GM23338 (cell line): ENCODE measurements at regions not wholly inside any gene's neighbourhood (a gene's known extent, or its start where the extent isn't known, plus 50 kb on each side); places are given as distances from the start of the nearest gene placed in this dataset.

Experiments used
- ATAC-seq: fragments of 200-7000 bp; cut with Tn5 transposase; 3 replicates; pipeline ENCODE4 v1.9.1; 2020
- DNase-seq: peaks from one replicate; pipeline ENCODE4 v3.0.0-alpha.2; 2015; ENCODE audit warnings: low spot score
- H2AFZ ChIP-seq: fragments of 200-600 bp; sonication (generic); 2 replicates; pipeline ENCODE4 v1.8.0; 2016; ENCODE audit warnings: antibody characterized with exemption, mild to moderate bottlenecking, moderate library complexity
- H3F3A ChIP-seq: fragments of 200-600 bp; sonication (generic); replicated peaks from 2 replicates; pipeline ENCODE4 v1.8.0; 2017; ENCODE audit warnings: antibody characterized with exemption, mixed run types, low read depth
- H3K27ac ChIP-seq: fragments of 200-600 bp; sonication (generic); 2 replicates; pipeline ENCODE4 v1.6.1; 2016; ENCODE audit warnings: low read depth
- H3K27me3 ChIP-seq: fragments of 200-600 bp; sonication (generic); 2 replicates; pipeline ENCODE4 v1.8.0; 2016; ENCODE audit warnings: mild to moderate bottlenecking, mixed run types, moderate library complexity; ENCODE audit not compliant: insufficient read depth
- H3K36me3 ChIP-seq: fragments of 200-600 bp; sonication (generic); 2 replicates; pipeline ENCODE4 v1.8.0; 2016; ENCODE audit warnings: mild to moderate bottlenecking; ENCODE audit not compliant: insufficient read depth
- H3K4me1 ChIP-seq: fragments of 200-600 bp; sonication (generic); 2 replicates; pipeline ENCODE4 v1.8.0; 2016; ENCODE audit warnings: mild to moderate bottlenecking, moderate library complexity; ENCODE audit not compliant: insufficient read depth
- H3K4me2 ChIP-seq: fragments of 200-600 bp; sonication (generic); 2 replicates; pipeline ENCODE4 v1.7.1; 2017; ENCODE audit warnings: mixed run types
- H3K4me3 ChIP-seq: fragments of 200-600 bp; sonication (generic); 2 replicates; pipeline ENCODE4 v1.6.1; 2016; ENCODE audit warnings: mixed run types
- H3K79me2 ChIP-seq: fragments of 200-600 bp; sonication (generic); replicated peaks from 2 replicates; pipeline ENCODE4 v1.8.0; 2017; ENCODE audit warnings: mild to moderate bottlenecking; ENCODE audit not compliant: insufficient read depth
- H3K9me2 ChIP-seq: fragments of 200-600 bp; sonication (generic); 2 replicates; pipeline ENCODE4 v1.8.0; 2017; ENCODE audit not compliant: insufficient read depth
- H4K20me1 ChIP-seq: fragments of 200-600 bp; sonication (generic); replicated peaks from 2 replicates; pipeline ENCODE4 v1.8.0; 2017; ENCODE audit warnings: mild to moderate bottlenecking; ENCODE audit not compliant: insufficient read depth
- H3K27ac Mint-ChIP-seq: 2 replicates; pipeline ENCODE4 v1.8.0; 2020; ENCODE audit warnings: inconsistent platforms, mild to moderate bottlenecking, moderate library complexity, mixed read lengths
- H3K27me3 Mint-ChIP-seq: 3 replicates; pipeline ENCODE4 v1.8.0; 2022; ENCODE audit warnings: low read depth, mild to moderate bottlenecking, moderate library complexity, mixed read lengths, inconsistent platforms; ENCODE audit not compliant: insufficient read depth, poor library complexity
- H3K36me3 Mint-ChIP-seq: 3 replicates; pipeline ENCODE4 v1.8.0; 2021; ENCODE audit warnings: low read depth, mild to moderate bottlenecking, inconsistent platforms, moderate library complexity, mixed read lengths
- H3K4me1 Mint-ChIP-seq: 3 replicates; pipeline ENCODE4 v1.8.0; 2020; ENCODE audit warnings: mild to moderate bottlenecking, inconsistent platforms, mixed read lengths
- H3K4me3 Mint-ChIP-seq: 3 replicates; pipeline ENCODE4 v1.8.0; 2021; ENCODE audit warnings: moderate library complexity, mild to moderate bottlenecking, inconsistent platforms, mixed read lengths
- H3K9me3 Mint-ChIP-seq: 3 replicates; pipeline ENCODE4 v1.8.0; 2020; ENCODE audit warnings: moderate library complexity, mild to moderate bottlenecking, inconsistent platforms, mixed read lengths
- CREB1 ChIP-seq: fragments of 250-450 bp; sonication (Bioruptor Pico); IDR thresholded peaks from 2 replicates; pipeline ENCODE4 v1.5.0; 2020; ENCODE audit warnings: low read depth, mild to moderate bottlenecking, moderate library complexity
- ETS1 ChIP-seq: IDR thresholded peaks from 2 replicates; pipeline ENCODE4 v1.6.1; 2016; ENCODE audit warnings: antibody characterized with exemption
- EZH2 ChIP-seq: fragments of 200-600 bp; sonication (generic); IDR thresholded peaks from one replicate; pipeline ENCODE4 v1.8.0; 2017; ENCODE audit warnings: antibody characterized with exemption, mild to moderate bottlenecking, low read depth; ENCODE audit not compliant: unreplicated experiment
- EZH2phosphoT487 ChIP-seq: fragments of 200-600 bp; sonication (generic); IDR thresholded peaks from one replicate; pipeline ENCODE4 v1.8.1; 2018; ENCODE audit warnings: antibody characterized with exemption; ENCODE audit not compliant: unreplicated experiment
- JUNB ChIP-seq: IDR thresholded peaks from one replicate; pipeline ENCODE4 v1.6.1; 2016; ENCODE audit warnings: antibody characterized with exemption; ENCODE audit not compliant: unreplicated experiment
- NANOG ChIP-seq: IDR thresholded peaks from 2 replicates; pipeline ENCODE4 v1.6.1; 2016; ENCODE audit warnings: antibody characterized with exemption, borderline replicate concordance
- POLR2AphosphoS5 ChIP-seq: IDR thresholded peaks from 2 replicates; pipeline ENCODE4 v1.6.1; 2016; ENCODE audit warnings: antibody characterized with exemption, low read depth
- STAT1 ChIP-seq: IDR thresholded peaks from one replicate; pipeline ENCODE4 v1.6.1; 2016; ENCODE audit warnings: antibody characterized with exemption; ENCODE audit not compliant: unreplicated experiment
- ZNF114 ChIP-seq: fragments of 250-450 bp; sonication (Bioruptor Pico); IDR thresholded peaks from 2 replicates; pipeline ENCODE4 v1.5.0; 2020; ENCODE audit warnings: mild to moderate bottlenecking, moderate library complexity
- ZNF331 ChIP-seq: fragments of 250-450 bp; sonication (Bioruptor Pico); IDR thresholded peaks from 2 replicates; pipeline ENCODE4 v1.5.0; 2020; ENCODE audit warnings: low read depth, mild to moderate bottlenecking, moderate library complexity
- TF ChIP-seq, protein P1 (sequence below), 2 experiments: fragments of 200-600 bp in 1 of 2; sonication (generic) in 1 of 2; conservative IDR thresholded peaks; 2 replicates each; pipeline versions ENCODE4 v1.5.1 to v1.6.1; 2016 to 2017; ENCODE audit warnings: antibody characterized with exemption in 2 of 2, low read depth in 2 of 2, mild to moderate bottlenecking in 2 of 2, moderate library complexity in 1 of 2
- TF ChIP-seq, protein P2 (sequence below): fragments of 250-450 bp; sonication (Bioruptor Pico); IDR thresholded peaks from 2 replicates; pipeline ENCODE4 v1.5.0; 2020; ENCODE audit warnings: mild to moderate bottlenecking, moderate library complexity

GRCh38 chr12:28604240-28604639 lies 414.0 kb downstream of the CCDC91 start (continued):
- TF ChIP-seq, protein P1, sequence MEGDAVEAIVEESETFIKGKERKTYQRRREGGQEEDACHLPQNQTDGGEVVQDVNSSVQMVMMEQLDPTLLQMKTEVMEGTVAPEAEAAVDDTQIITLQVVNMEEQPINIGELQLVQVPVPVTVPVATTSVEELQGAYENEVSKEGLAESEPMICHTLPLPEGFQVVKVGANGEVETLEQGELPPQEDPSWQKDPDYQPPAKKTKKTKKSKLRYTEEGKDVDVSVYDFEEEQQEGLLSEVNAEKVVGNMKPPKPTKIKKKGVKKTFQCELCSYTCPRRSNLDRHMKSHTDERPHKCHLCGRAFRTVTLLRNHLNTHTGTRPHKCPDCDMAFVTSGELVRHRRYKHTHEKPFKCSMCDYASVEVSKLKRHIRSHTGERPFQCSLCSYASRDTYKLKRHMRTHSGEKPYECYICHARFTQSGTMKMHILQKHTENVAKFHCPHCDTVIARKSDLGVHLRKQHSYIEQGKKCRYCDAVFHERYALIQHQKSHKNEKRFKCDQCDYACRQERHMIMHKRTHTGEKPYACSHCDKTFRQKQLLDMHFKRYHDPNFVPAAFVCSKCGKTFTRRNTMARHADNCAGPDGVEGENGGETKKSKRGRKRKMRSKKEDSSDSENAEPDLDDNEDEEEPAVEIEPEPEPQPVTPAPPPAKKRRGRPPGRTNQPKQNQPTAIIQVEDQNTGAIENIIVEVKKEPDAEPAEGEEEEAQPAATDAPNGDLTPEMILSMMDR (conservative IDR thresholded peaks at IDR 0.05; ENCODE audit: low read depth in 2 of 2), result no peak
- TF ChIP-seq ZNF114 (CRISPR knock-in tag) (no peak), CREB1 (CRISPR knock-in tag) (no peak), ETS1 (no peak), STAT1 (no peak), EZH2 (no peak)

DNA sequence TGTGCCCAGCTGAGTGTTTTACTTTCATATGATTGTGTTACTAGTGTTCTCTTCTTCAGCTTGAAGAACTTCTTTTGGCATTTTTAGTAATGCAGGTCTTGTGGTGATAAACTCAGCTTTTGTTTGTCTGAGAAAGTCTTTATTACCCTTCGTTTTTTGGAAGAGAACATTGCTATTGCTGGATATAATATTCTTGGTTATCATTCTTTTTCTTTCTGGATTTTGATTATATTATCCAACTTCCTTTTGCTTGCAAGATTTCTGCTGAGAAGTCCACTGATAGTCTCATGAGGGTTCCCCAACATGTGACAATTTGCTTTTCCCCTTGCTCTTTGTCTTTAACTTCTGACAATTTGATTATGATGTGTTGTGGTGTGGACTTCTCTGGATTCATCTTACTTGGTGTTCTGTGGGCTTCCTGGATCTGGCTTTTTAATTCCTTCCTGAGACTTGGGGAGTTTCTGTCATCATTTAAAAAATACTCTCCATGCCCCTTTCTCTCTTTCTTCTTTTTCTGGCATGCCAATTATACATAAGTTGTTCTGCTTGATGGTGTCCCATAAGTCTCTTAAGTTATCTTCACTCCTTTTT lies 416.8 kb downstream of the CCDC91 start:
- no peak for ATAC-seq
- no peaks in the 10 kb centered on the region for H3K27me3 Mint-ChIP-seq
- DNase-seq, result no peak
- no peak overlapping the region for H3K4me3 Mint-ChIP-seq
- Histone ChIP-seq H3K36me3 (no peaks in the 10 kb centered on the region; the same call in 1 of the 2 replicates), H4K20me1 (no peaks in the 10 kb centered on the region), H3K27ac (no peak overlapping the region), H3K4me2 (no peak overlapping the region), H3K27me3 (no peaks in the 10 kb centered on the region), H3K9me2 (no peaks in the 10 kb centered on the region; the same call in 1 of the 2 replicates), H3K4me1 (peaks cover 20% of the 10 kb centered on the region), H3F3A (no peaks in the 10 kb centered on the region), H2AFZ (no peak overlapping the region), H3K4me3 (no peak overlapping the region), H3K79me2 (no peaks in the 10 kb centered on the region)
- H3K9me3 Mint-ChIP-seq, result peaks cover 22% of the 10 kb centered on the region
- H3K36me3 Mint-ChIP-seq, result peaks cover 22% of the 10 kb centered on the region
- peaks cover 21% of the 10 kb centered on the region for H3K4me1 Mint-ChIP-seq
- H3K27ac Mint-ChIP-seq, result no peak overlapping the region
- TF ChIP-seq EZH2 (no peak), ZNF331 (CRISPR knock-in tag) (no peak), EZH2phosphoT487 (no peak), ETS1 (no peak), STAT1 (no peak), JUNB (no peak), POLR2AphosphoS5 (no peak), NANOG (no peak)
- TF ChIP-seq, protein P2, sequence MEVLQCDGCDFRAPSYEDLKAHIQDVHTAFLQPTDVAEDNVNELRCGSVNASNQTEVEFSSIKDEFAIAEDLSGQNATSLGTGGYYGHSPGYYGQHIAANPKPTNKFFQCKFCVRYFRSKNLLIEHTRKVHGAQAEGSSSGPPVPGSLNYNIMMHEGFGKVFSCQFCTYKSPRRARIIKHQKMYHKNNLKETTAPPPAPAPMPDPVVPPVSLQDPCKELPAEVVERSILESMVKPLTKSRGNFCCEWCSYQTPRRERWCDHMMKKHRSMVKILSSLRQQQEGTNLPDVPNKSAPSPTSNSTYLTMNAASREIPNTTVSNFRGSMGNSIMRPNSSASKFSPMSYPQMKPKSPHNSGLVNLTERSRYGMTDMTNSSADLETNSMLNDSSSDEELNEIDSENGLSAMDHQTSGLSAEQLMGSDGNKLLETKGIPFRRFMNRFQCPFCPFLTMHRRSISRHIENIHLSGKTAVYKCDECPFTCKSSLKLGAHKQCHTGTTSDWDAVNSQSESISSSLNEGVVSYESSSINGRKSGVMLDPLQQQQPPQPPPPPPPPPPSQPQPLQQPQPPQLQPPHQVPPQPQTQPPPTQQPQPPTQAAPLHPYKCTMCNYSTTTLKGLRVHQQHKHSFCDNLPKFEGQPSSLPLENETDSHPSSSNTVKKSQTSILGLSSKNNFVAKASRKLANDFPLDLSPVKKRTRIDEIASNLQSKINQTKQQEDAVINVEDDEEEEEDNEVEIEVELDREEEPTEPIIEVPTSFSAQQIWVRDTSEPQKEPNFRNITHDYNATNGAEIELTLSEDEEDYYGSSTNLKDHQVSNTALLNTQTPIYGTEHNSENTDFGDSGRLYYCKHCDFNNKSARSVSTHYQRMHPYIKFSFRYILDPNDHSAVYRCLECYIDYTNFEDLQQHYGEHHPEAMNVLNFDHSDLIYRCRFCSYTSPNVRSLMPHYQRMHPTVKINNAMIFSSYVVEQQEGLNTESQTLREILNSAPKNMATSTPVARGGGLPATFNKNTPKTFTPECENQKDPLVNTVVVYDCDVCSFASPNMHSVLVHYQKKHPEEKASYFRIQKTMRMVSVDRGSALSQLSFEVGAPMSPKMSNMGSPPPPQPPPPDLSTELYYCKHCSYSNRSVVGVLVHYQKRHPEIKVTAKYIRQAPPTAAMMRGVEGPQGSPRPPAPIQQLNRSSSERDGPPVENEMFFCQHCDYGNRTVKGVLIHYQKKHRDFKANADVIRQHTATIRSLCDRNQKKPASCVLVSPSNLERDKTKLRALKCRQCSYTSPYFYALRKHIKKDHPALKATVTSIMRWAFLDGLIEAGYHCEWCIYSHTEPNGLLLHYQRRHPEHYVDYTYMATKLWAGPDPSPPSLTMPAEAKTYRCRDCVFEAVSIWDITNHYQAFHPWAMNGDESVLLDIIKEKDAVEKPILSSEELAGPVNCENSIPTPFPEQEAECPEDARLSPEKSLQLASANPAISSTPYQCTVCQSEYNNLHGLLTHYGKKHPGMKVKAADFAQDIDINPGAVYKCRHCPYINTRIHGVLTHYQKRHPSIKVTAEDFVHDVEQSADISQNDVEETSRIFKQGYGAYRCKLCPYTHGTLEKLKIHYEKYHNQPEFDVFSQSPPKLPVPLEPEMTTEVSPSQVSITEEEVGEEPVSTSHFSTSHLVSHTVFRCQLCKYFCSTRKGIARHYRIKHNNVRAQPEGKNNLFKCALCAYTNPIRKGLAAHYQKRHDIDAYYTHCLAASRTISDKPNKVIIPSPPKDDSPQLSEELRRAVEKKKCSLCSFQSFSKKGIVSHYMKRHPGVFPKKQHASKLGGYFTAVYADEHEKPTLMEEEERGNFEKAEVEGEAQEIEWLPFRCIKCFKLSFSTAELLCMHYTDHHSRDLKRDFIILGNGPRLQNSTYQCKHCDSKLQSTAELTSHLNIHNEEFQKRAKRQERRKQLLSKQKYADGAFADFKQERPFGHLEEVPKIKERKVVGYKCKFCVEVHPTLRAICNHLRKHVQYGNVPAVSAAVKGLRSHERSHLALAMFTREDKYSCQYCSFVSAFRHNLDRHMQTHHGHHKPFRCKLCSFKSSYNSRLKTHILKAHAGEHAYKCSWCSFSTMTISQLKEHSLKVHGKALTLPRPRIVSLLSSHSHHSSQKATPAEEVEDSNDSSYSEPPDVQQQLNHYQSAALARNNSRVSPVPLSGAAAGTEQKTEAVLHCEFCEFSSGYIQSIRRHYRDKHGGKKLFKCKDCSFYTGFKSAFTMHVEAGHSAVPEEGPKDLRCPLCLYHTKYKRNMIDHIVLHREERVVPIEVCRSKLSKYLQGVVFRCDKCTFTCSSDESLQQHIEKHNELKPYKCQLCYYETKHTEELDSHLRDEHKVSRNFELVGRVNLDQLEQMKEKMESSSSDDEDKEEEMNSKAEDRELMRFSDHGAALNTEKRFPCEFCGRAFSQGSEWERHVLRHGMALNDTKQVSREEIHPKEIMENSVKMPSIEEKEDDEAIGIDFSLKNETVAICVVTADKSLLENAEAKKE, result no peak
- TF ChIP-seq, protein P1 (conservative IDR thresholded peaks at IDR 0.05; ENCODE audit: low read depth in 2 of 2), result no peak
